CD4-positive, alpha-beta T cell treated with Interleukin-1 beta for 1 hour (primary cell): ENCODE measurements at regions not wholly inside any gene's neighbourhood (a gene's known extent, or its start where the extent isn't known, plus 50 kb on each side); places are given as distances from the start of the nearest gene placed in this dataset.
"Not testable (repeated sequence)": the region's sequence is repeated elsewhere in the genome, so short reads cannot be mapped to it uniquely, and the experiment has no call there.

Experiments used
- DNase-seq, 2 donors: peaks; one replicate each; pipeline ENCODE4 v3.0.0-alpha.2; 2020 to 2022

GRCh38 chr14:39499514-39499913 is 67.3 kb upstream of the FBXO33 start:
- no peak for DNase-seq

GRCh38 chr14:39497677-39498076 is 65.4 kb upstream of the FBXO33 start:
- DNase-seq: not testable (repeated sequence)

- no peak for DNase-seq
Observed at GRCh38 chr14:39492267-39492666, 60.0 kb upstream of the FBXO33 start.

GRCh38 chr14:39491134-39491571 is 58.9 kb upstream of the FBXO33 start:
- peak in 1 of 2 donors; percentile 35 for DNase-seq

GRCh38 chr14:39488600-39488999 is 56.4 kb upstream of the FBXO33 start:
- no peak for DNase-seq

- DNase-seq: no peak
Observed at GRCh38 chr14:39483682-39484081, 51.4 kb upstream of the FBXO33 start.
